SKM-1 treated with dmso at 0.1 percent for 144 hours (cell line): ENCODE measurements at regions not wholly inside any gene's neighbourhood (a gene's known extent, or its start where the extent isn't known, plus 50 kb on each side); places are given as distances from the start of the nearest gene placed in this dataset.

Experiments
- DNase-seq: peaks from one replicate; lab custom pipeline; 2025; ENCODE audit not compliant: unreplicated experiment; lab: John Stamatoyannopoulos, UW

GRCh38 chr1:218633238-218633988 is 288.3 kb downstream of the TGFB2 start:
- DNase-seq = no peak

DNA sequence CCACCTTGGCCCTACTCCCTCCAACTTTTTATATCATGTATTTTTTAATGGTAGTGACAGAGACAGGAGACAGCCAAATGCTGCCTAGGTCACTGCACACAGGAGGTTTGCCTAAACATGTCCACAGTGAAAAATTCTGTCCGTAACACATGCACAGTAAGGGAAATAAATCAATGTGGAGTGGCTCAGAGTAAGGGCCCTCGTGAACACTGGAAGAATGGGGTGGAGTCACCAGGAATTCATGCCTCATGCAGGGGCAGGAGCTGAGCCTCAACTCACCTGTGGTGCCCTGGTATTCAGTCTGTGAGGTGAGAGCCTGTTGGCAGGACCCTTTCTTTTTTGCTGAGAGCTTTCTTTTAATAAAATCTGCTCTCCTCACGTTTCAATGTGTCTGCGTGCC is 289.1 kb downstream of the TGFB2 start:
- DNase-seq = no peak

GRCh38 chr1:218636548-218636947 is 291.4 kb downstream of the TGFB2 start:
- no peak for DNase-seq

GRCh38 chr1:218640173-218640572 is 295.0 kb downstream of the TGFB2 start:
- no peak for DNase-seq

DNA sequence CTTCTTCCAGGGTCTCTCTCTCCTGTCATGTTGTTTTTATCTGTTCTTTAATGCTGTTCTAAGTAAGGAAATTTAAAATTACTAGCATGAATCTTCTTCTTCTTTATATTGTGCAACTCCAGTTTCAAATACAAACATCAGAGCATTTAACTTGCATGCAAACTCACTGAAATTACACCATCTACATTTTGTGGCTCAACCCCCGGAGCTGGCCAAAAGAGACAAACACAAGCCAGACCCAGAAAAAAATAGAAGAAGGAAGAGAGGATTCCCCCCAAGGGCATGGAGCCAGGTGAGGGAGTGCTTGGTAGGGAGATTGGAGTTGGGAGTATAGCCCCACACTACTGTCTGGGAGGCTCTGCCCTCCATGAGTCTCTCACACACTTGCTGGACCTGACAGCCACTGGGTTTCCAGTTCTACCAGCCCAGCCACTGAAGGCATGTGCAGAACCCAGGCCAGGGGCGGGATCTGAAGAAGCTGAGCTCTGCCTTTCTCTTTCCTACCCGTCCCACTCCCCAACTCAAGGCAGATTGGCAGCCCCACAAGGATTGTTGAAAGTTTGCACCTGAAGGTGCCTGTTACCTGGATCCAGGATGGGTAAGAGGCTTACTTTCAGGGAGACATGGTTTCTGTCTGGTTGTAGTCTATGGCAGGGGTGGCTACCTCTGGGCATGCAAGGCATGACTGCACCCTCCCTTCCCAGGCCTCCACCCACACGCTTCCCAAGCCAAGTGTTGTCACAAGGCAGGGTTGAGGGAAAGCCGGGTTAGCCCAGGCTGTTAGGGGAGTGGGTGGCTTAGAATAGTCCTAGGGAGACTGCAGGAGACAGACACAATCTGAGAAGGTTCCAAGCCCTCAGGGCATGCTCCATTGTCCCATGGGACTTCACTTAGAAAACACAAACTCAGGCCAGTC is 297.2 kb downstream of the TGFB2 start:
- DNase-seq = no peak

DNA sequence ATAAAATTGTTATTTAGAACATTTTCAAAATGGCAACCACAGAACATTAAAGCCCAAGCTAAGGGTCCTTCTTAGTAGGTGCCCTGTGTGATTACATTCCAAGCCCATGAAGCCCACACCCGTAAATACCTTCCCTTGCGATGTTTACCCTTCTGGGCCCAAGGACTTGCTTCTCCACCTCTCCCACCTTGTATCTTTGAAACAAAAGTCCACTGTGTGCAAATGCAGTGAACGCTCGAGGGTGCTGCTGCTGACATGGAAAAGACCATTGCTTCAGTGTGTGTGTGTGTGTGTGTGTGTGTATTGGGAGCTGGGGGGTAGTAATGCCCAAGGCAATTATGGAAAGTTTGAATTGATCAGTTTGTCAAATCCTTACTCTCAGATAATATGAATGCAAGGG is 298.1 kb downstream of the TGFB2 start:
- DNase-seq = no peak

- no peak for DNase-seq
These were observed 298.8 kb downstream of the TGFB2 start for GRCh38 chr1:218643926-218644325.

GRCh38 chr1:218646288-218646687 is 301.2 kb downstream of the TGFB2 start:
- no peak for DNase-seq

DNA sequence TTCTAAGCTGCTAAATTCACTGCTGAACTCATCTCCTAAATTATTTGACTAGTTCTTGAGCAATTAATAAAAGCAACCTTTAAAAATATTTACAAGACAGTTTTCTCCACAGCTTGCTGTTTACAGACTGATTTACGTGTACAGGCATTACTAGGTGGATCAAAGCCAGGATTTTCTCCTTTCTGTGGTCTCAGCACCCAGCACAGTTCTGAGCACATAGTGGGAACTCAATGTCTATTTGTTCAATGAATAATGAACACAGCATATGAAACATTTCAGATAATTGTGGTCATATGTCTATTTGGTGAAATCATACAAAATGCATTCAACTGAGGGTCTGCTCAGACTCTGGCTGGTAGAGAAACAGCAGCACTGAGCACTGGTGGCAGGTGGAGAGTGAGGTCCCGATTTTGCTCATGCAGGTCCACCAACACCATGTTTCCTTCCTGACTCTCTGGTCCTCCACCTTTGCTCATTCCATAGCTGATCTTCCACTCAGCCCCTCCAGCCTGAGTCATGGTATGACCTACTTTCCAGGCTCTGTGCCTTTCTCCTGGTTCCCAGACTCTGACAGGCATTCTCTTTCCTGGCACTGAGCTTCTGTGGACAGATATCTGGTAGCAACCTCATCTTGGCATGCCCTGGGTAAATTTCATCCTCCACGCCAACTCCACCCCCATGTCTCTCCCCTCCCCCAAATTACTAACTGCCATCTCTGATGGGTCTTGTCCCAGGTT is 311.3 kb downstream of the TGFB2 start:
- DNase-seq = no peak

DNA sequence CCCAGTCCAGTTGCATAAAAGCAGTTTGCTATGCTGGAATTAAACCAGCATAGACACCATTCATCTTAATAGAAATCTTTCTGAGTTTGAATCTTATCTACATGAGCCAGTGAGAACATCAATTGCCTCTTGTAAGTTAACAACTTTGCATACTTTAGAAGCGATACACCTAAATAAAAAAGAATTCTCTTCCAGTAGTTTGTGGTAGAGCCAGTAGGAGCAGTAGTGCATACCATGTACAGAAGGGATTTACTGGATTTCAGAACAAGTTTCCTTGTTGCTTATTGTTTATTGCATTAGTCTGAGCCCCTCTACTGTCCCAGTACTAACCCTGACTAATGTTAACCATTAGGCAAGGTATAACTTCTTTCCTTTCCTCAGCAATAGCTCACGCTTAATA is 313.1 kb downstream of the TGFB2 start:
- no peak for DNase-seq

- DNase-seq = no peak
These were observed 313.8 kb downstream of the TGFB2 start for GRCh38 chr1:218658899-218659298.

- DNase-seq = no peak
These were observed 315.0 kb downstream of the TGFB2 start for GRCh38 chr1:218659911-218660677.

DNA sequence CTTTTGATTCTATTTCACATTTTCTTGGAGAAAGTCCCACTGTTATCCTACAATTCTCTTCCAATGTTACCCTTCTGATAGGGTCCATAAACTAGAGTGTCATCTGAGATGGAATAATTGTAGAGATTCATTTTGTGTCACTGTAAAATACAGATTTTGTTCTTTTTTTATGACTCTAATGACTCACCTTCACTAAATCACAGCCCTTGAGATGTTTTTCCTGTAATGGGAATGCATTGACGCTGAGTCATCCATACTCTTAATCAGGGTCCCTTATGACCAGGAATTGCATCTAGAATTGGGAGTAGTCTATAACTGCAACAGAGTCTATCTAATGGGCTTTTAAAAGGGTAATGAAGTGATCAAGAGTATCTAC is 315.5 kb downstream of the TGFB2 start:
- no peak for DNase-seq

DNA sequence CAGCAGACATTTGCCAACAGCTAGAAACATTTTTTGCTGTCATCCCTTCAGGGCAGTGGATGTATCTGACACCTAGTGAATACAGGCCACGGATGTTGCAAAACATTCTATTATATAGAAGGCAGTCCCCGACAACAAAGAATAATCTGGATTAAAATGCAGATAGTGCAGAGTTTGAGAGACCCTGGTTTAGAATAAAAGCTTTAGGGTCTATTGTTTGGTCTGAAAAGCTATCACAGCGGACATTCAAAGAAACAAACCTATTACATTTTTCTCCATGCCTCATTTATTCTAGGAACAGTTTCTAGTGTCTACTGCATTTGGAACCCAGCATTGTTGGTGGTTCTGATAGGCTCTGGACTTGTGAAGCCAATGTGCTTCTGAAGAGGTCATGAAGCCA is 316.3 kb downstream of the TGFB2 start:
- DNase-seq = no peak

- DNase-seq = no peak
These were observed 319.4 kb downstream of the TGFB2 start for GRCh38 chr1:218664385-218665170.

GRCh38 chr1:218665221-218665620 is 320.1 kb downstream of the TGFB2 start:
- DNase-seq = no peak

- DNase-seq = no peak
These were observed 321.1 kb downstream of the TGFB2 start for GRCh38 chr1:218666263-218666662.

GRCh38 chr1:218667781-218668516 is 322.8 kb downstream of the TGFB2 start:
- DNase-seq = no peak

DNA sequence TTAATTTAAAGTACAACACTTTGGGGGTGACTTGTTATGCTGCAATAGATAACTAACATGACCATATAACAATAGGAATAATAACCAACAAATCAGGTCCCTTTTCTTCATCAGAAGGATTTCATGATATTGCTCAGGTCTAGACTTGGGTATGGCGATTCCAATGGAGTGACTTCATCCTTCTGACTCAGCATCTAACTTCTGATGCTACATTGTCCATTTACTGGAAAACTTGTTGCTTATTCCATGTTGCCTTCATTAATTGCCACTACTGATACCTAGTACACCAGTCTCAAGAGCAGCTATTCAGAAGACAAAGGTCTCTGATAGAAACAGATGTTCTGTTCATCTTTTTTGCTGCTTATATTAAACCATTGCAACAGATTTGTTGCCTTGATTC is 324.3 kb downstream of the TGFB2 start:
- DNase-seq = no peak
